ENCODE measurements at regions not wholly inside any gene's neighbourhood (a gene's known extent, or its start where the extent isn't known, plus 50 kb on each side); places are given as distances from the start of the nearest gene placed in this dataset.

GRCh38 chr4:27911047-27911446 lies 1050.4 kb downstream of the STIM2 start:
- Histone ChIP-seq H3K4me3 (ENCODE audit: low read depth in 1 of 5, low read length in 5 of 5) (no peak overlapping the region), H3K27ac (ENCODE audit: low read depth, low read length) (no peak overlapping the region), H3K27me3 (ENCODE audit: control insufficient read depth in 5 of 5, insufficient read depth in 4 of 5, low read length in 5 of 5) (no peaks in the 10 kb centered on the region), H3K4me1 (ENCODE audit: control insufficient read depth in 5 of 5, insufficient read depth in 5 of 5, low read length in 5 of 5) (peaks cover 0 to 3% (median 0%) of the 10 kb centered on the region in 5 donors), H3K9me3 (ENCODE audit: control insufficient read depth in 5 of 5, low read length in 5 of 5) (no peaks in the 10 kb centered on the region), H3K9ac (ENCODE audit: low read length in 5 of 5) (no peak overlapping the region), H3K36me3 (ENCODE audit: control insufficient read depth in 5 of 5, insufficient read depth in 5 of 5, low read length in 5 of 5) (no peaks in the 10 kb centered on the region)

DNA sequence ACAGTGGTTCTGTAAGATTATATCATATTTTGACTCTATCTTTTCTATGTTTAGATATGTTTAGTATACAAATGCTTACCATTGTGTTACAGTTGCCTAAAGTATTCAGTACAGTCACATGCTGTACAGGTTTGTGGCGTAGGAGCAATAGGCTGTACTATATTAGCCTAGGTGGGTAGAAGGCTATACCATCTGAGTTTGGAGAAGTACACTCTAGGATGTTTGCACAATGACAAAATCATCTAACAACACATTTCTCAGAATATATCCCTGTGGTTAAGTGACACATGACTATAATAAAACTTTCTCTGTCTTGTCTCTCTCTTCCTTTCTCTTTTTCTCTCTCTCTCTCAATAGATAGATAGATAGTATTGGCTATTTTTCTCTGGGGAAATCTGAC lies 1053.1 kb downstream of the STIM2 start:
- no peak overlapping the region for H3K27ac ChIP-seq (ENCODE audit: low read depth, low read length)
- no peak overlapping the region for H3K4me3 ChIP-seq (ENCODE audit: low read depth in 1 of 5, low read length in 5 of 5)
- H3K9me3 ChIP-seq (ENCODE audit: control insufficient read depth in 5 of 5, low read length in 5 of 5): no peaks in the 10 kb centered on the region
- H3K9ac ChIP-seq (ENCODE audit: low read length in 5 of 5): no peak overlapping the region
- H3K36me3 ChIP-seq (ENCODE audit: control insufficient read depth in 5 of 5, insufficient read depth in 5 of 5, low read length in 5 of 5): no peaks in the 10 kb centered on the region
- H3K27me3 ChIP-seq (ENCODE audit: control insufficient read depth in 5 of 5, insufficient read depth in 4 of 5, low read length in 5 of 5): no peaks in the 10 kb centered on the region
- peaks cover 0 to 3% (median 0%) of the 10 kb centered on the region in 5 donors for H3K4me1 ChIP-seq (ENCODE audit: control insufficient read depth in 5 of 5, insufficient read depth in 5 of 5, low read length in 5 of 5)

GRCh38 chr4:27915822-27916221 lies 1055.2 kb downstream of the STIM2 start:
- H3K4me1 ChIP-seq (ENCODE audit: control insufficient read depth in 5 of 5, insufficient read depth in 5 of 5, low read length in 5 of 5): peaks cover 0 to 3% (median 0%) of the 10 kb centered on the region in 5 donors
- H3K9ac ChIP-seq (ENCODE audit: low read length in 5 of 5): no peak overlapping the region
- H3K9me3 ChIP-seq (ENCODE audit: control insufficient read depth in 5 of 5, low read length in 5 of 5): no peaks in the 10 kb centered on the region
- H3K36me3 ChIP-seq (ENCODE audit: control insufficient read depth in 5 of 5, insufficient read depth in 5 of 5, low read length in 5 of 5): no peaks in the 10 kb centered on the region
- no peaks in the 10 kb centered on the region for H3K27me3 ChIP-seq (ENCODE audit: control insufficient read depth in 5 of 5, insufficient read depth in 4 of 5, low read length in 5 of 5)
- no peak overlapping the region for H3K4me3 ChIP-seq (ENCODE audit: low read depth in 1 of 5, low read length in 5 of 5)
- H3K27ac ChIP-seq (ENCODE audit: low read depth, low read length): no peak overlapping the region

GRCh38 chr4:27916452-27917184 lies 1056.0 kb downstream of the STIM2 start:
- no peaks in the 10 kb centered on the region for H3K36me3 ChIP-seq (ENCODE audit: control insufficient read depth in 5 of 5, insufficient read depth in 5 of 5, low read length in 5 of 5)
- no peak overlapping the region for H3K9ac ChIP-seq (ENCODE audit: low read length in 5 of 5)
- no peak overlapping the region for H3K4me3 ChIP-seq (ENCODE audit: low read depth in 1 of 5, low read length in 5 of 5)
- no peaks in the 10 kb centered on the region for H3K27me3 ChIP-seq (ENCODE audit: control insufficient read depth in 5 of 5, insufficient read depth in 4 of 5, low read length in 5 of 5)
- H3K9me3 ChIP-seq (ENCODE audit: control insufficient read depth in 5 of 5, low read length in 5 of 5): no peaks in the 10 kb centered on the region
- H3K4me1 ChIP-seq (ENCODE audit: control insufficient read depth in 5 of 5, insufficient read depth in 5 of 5, low read length in 5 of 5): peaks cover 0 to 7% (median 3%) of the 10 kb centered on the region in 5 donors
- no peak overlapping the region for H3K27ac ChIP-seq (ENCODE audit: low read depth, low read length)

DNA sequence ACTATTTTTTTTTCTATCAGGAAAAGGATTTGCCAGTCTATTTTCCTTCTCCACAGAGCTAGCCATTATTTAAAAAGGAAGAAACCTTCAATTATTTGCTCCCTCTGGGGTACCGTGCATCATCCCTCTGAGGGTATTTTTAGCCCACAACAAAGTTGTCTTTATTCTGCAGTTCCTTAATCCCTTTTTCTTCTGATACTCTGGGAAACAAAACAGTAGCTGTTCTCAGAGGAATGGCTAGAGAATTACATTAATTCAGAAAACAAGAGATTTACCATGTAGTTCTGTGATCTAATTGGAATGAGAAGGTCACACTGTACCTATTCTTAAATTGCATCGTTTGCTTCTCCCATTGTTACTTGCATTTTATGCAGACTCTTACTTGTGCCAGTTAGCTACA lies 1056.7 kb downstream of the STIM2 start:
- no peaks in the 10 kb centered on the region for H3K27me3 ChIP-seq (ENCODE audit: control insufficient read depth in 5 of 5, insufficient read depth in 4 of 5, low read length in 5 of 5)
- no peaks in the 10 kb centered on the region for H3K36me3 ChIP-seq (ENCODE audit: control insufficient read depth in 5 of 5, insufficient read depth in 5 of 5, low read length in 5 of 5)
- H3K27ac ChIP-seq (ENCODE audit: low read depth, low read length): no peak overlapping the region
- H3K4me3 ChIP-seq (ENCODE audit: low read depth in 1 of 5, low read length in 5 of 5): no peak overlapping the region
- peaks cover 0 to 8% (median 3%) of the 10 kb centered on the region in 5 donors for H3K4me1 ChIP-seq (ENCODE audit: control insufficient read depth in 5 of 5, insufficient read depth in 5 of 5, low read length in 5 of 5)
- no peak overlapping the region for H3K9ac ChIP-seq (ENCODE audit: low read length in 5 of 5)
- no peaks in the 10 kb centered on the region for H3K9me3 ChIP-seq (ENCODE audit: control insufficient read depth in 5 of 5, low read length in 5 of 5)

GRCh38 chr4:27921231-27921630 lies 1060.6 kb downstream of the STIM2 start:
- Histone ChIP-seq H3K9ac (ENCODE audit: low read length in 5 of 5) (no peak overlapping the region), H3K27me3 (ENCODE audit: control insufficient read depth in 5 of 5, insufficient read depth in 4 of 5, low read length in 5 of 5) (no peaks in the 10 kb centered on the region), H3K9me3 (ENCODE audit: control insufficient read depth in 5 of 5, low read length in 5 of 5) (no peaks in the 10 kb centered on the region), H3K4me3 (ENCODE audit: low read depth in 1 of 5, low read length in 5 of 5) (no peak overlapping the region), H3K4me1 (ENCODE audit: control insufficient read depth in 5 of 5, insufficient read depth in 5 of 5, low read length in 5 of 5) (peaks cover 0 to 8% (median 3%) of the 10 kb centered on the region in 5 donors), H3K36me3 (ENCODE audit: control insufficient read depth in 5 of 5, insufficient read depth in 5 of 5, low read length in 5 of 5) (no peaks in the 10 kb centered on the region), H3K27ac (ENCODE audit: low read depth, low read length) (no peak overlapping the region)

- Histone ChIP-seq H3K4me1 (ENCODE audit: control insufficient read depth in 5 of 5, insufficient read depth in 5 of 5, low read length in 5 of 5) (peaks cover 0 to 5% (median 0%) of the 10 kb centered on the region in 5 donors), H3K9ac (ENCODE audit: low read length in 5 of 5) (no peak overlapping the region), H3K4me3 (ENCODE audit: low read depth in 1 of 5, low read length in 5 of 5) (no peak overlapping the region), H3K27ac (ENCODE audit: low read depth, low read length) (no peak overlapping the region), H3K36me3 (ENCODE audit: control insufficient read depth in 5 of 5, insufficient read depth in 5 of 5, low read length in 5 of 5) (no peaks in the 10 kb centered on the region), H3K9me3 (ENCODE audit: control insufficient read depth in 5 of 5, low read length in 5 of 5) (no peaks in the 10 kb centered on the region), H3K27me3 (ENCODE audit: control insufficient read depth in 5 of 5, insufficient read depth in 4 of 5, low read length in 5 of 5) (no peaks in the 10 kb centered on the region)
These were observed 1068.3 kb downstream of the STIM2 start for GRCh38 chr4:27928761-27929540.

DNA sequence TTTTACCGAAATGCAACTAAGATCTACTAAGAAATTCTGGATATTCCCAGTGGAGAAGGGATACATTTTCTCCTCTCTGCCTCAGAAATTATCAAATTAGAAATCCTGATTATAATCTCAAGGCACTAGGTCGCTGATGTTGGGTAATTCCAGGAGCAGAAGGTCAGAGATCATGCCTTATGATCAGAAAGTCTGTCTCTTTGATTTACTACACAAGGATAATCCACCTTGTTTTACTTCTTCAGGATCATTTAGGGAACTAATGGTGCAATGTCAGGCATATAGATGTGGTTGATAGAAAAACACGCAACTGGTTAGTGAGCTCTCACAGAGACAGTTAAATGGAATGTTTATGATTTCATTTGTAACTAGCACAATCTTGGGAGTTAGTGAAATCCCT lies 1069.7 kb downstream of the STIM2 start:
- Histone ChIP-seq H3K9ac (ENCODE audit: low read length in 5 of 5) (no peak overlapping the region), H3K4me3 (ENCODE audit: low read depth in 1 of 5, low read length in 5 of 5) (no peak overlapping the region), H3K9me3 (ENCODE audit: control insufficient read depth in 5 of 5, low read length in 5 of 5) (no peaks in the 10 kb centered on the region)

DNA sequence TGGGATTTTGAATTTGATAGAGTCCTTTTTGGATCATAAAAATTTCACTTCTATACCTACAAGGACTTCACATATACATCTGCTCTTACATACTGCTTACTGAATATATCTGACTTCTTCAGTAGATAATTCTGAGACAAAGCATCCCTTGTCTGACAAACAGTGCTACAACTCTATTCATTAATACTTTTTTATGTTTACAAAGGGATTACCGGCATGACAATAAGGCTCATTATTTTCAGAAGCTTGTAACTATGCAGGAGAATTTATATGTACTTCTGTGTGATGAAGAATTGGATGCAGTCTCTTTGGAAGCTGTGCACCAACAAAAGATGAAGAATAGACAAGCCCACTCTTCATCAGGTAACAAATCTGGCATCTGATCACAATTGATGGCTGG lies 1070.3 kb downstream of the STIM2 start:
- H3K27me3 ChIP-seq (ENCODE audit: control insufficient read depth in 5 of 5, insufficient read depth in 4 of 5, low read length in 5 of 5): no peaks in the 10 kb centered on the region
- H3K4me3 ChIP-seq (ENCODE audit: low read depth in 1 of 5, low read length in 5 of 5): no peak overlapping the region
- H3K27ac ChIP-seq (ENCODE audit: low read depth, low read length): no peak overlapping the region
- H3K9ac ChIP-seq (ENCODE audit: low read length in 5 of 5): no peak overlapping the region
- no peaks in the 10 kb centered on the region for H3K9me3 ChIP-seq (ENCODE audit: control insufficient read depth in 5 of 5, low read length in 5 of 5)
- H3K36me3 ChIP-seq (ENCODE audit: control insufficient read depth in 5 of 5, insufficient read depth in 5 of 5, low read length in 5 of 5): no peaks in the 10 kb centered on the region
- peaks cover 0 to 5% (median 0%) of the 10 kb centered on the region in 5 donors for H3K4me1 ChIP-seq (ENCODE audit: control insufficient read depth in 5 of 5, insufficient read depth in 5 of 5, low read length in 5 of 5)

More for the DNA sequence above, 1069.7 kb downstream of the STIM2 start:
- no peaks in the 10 kb centered on the region for H3K27me3 ChIP-seq (ENCODE audit: control insufficient read depth in 5 of 5, insufficient read depth in 4 of 5, low read length in 5 of 5)
- H3K27ac ChIP-seq (ENCODE audit: low read depth, low read length): no peak overlapping the region
- H3K4me1 ChIP-seq (ENCODE audit: control insufficient read depth in 5 of 5, insufficient read depth in 5 of 5, low read length in 5 of 5): peaks cover 0 to 5% (median 0%) of the 10 kb centered on the region in 5 donors
- no peaks in the 10 kb centered on the region for H3K36me3 ChIP-seq (ENCODE audit: control insufficient read depth in 5 of 5, insufficient read depth in 5 of 5, low read length in 5 of 5)

DNA sequence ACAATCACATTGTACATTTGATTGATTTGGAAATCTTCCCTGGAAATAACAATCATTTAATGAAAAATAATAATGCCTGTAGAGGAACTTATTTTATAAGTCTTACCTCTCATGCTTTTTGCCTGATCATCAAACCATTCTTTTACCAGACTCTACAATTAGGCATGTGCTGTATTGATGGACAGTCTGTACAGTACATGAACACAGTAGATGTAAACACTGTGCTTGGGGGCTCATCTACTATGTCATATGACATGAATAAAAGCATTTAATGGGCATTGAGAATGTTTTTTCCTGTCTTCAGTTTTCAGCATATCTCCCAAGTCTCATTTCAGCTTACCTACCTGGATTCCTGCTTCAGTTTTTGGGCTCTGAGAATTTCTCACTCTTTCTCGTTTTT lies 1070.9 kb downstream of the STIM2 start:
- Histone ChIP-seq H3K4me1 (ENCODE audit: control insufficient read depth in 5 of 5, insufficient read depth in 5 of 5, low read length in 5 of 5) (peaks cover 0 to 5% (median 0%) of the 10 kb centered on the region in 5 donors), H3K9me3 (ENCODE audit: control insufficient read depth in 5 of 5, low read length in 5 of 5) (no peaks in the 10 kb centered on the region), H3K27me3 (ENCODE audit: control insufficient read depth in 5 of 5, insufficient read depth in 4 of 5, low read length in 5 of 5) (no peaks in the 10 kb centered on the region), H3K9ac (ENCODE audit: low read length in 5 of 5) (no peak overlapping the region), H3K27ac (ENCODE audit: low read depth, low read length) (no peak overlapping the region), H3K36me3 (ENCODE audit: control insufficient read depth in 5 of 5, insufficient read depth in 5 of 5, low read length in 5 of 5) (no peaks in the 10 kb centered on the region), H3K4me3 (ENCODE audit: low read depth in 1 of 5, low read length in 5 of 5) (no peak overlapping the region)
